WERI-Rb-1 (cell line): ENCODE measurements at regions not wholly inside any gene's neighbourhood (a gene's known extent, or its start where the extent isn't known, plus 50 kb on each side); places are given as distances from the start of the nearest gene placed in this dataset.

Source experiments
- DNase-seq: peaks from one replicate; pipeline ENCODE4 v3.0.0-alpha.2; 2020
- H3K27ac ChIP-seq: fragments of 250-450 bp; sonication (Bioruptor Pico); 2 replicates; pipeline ENCODE4 v1.5.1; 2020; ENCODE audit warnings: mild to moderate bottlenecking, moderate library complexity
- H3K27me3 ChIP-seq: fragments of 250-450 bp; sonication (Bioruptor Pico); 2 replicates; pipeline ENCODE4 v1.5.1; 2021; ENCODE audit warnings: mild to moderate bottlenecking, low read depth, moderate library complexity; ENCODE audit not compliant: insufficient read depth, severe bottlenecking
- H3K36me3 ChIP-seq: fragments of 250-450 bp; sonication (Bioruptor Pico); 2 replicates; pipeline ENCODE4 v1.5.1; 2020; ENCODE audit warnings: mild to moderate bottlenecking, moderate library complexity
- H3K4me3 ChIP-seq: 2 replicates; pipeline ENCODE4 v1.5.1; 2011; ENCODE audit warnings: low read depth, mild to moderate bottlenecking, control low read depth, low read length
- H3K9me3 ChIP-seq: fragments of 250-450 bp; sonication (Bioruptor Pico); 2 replicates; pipeline ENCODE4 v1.5.1; 2021; ENCODE audit warnings: mild to moderate bottlenecking, moderate library complexity; ENCODE audit not compliant: severe bottlenecking
- TF ChIP-seq, protein P1 (sequence below): IDR thresholded peaks from 2 replicates; pipeline ENCODE4 v1.5.1; 2011; ENCODE audit warnings: low read depth, mild to moderate bottlenecking, control low read depth, inconsistent platforms, low read length

DNA sequence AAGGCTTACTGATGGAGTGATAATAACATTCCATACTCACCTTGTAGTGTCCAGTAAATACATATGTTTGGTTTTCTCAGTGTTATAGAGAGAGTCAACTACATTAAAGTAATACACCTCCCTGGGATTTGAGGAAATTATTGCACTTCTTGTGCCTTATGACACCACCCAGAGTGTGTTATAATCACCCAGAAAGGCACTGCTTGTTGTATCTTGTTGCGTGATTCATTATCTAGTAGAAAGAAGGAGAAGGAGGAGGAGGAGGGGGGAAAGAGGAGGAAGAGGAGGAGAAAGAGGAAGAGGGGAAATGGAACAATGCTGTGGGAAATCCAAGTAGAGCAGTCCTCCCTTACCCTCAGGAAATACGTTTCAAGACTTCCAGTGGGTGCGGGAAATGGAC lies 661.8 kb upstream of the WWC1 start:
- Histone ChIP-seq H3K9me3 (no peaks in the 10 kb centered on the region), H3K4me3 (no peak overlapping the region), H3K27ac (no peak overlapping the region), H3K27me3 (no peaks in the 10 kb centered on the region), H3K36me3 (no peaks in the 10 kb centered on the region)
- TF ChIP-seq, protein P1, sequence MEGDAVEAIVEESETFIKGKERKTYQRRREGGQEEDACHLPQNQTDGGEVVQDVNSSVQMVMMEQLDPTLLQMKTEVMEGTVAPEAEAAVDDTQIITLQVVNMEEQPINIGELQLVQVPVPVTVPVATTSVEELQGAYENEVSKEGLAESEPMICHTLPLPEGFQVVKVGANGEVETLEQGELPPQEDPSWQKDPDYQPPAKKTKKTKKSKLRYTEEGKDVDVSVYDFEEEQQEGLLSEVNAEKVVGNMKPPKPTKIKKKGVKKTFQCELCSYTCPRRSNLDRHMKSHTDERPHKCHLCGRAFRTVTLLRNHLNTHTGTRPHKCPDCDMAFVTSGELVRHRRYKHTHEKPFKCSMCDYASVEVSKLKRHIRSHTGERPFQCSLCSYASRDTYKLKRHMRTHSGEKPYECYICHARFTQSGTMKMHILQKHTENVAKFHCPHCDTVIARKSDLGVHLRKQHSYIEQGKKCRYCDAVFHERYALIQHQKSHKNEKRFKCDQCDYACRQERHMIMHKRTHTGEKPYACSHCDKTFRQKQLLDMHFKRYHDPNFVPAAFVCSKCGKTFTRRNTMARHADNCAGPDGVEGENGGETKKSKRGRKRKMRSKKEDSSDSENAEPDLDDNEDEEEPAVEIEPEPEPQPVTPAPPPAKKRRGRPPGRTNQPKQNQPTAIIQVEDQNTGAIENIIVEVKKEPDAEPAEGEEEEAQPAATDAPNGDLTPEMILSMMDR = no peak
- no peak for DNase-seq

DNA sequence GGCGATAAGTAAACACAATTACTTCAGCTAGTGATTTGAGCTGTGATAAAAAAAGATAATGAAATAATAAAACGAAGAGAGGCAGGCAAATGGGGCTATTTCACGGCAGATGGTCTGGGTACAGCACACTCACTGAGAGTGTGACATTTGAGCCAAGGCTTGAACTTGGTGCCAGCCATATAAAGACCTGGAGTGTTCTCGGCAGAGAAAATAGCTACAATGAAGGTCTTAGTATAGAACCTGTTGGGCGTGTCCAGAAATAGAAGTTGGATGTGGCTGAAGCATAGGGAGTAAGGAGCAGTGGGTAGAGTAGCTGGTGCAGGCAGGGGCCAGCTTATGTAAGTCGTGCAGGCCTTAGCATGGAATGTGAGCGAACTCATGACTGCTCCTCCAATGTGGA lies 660.3 kb upstream of the WWC1 start:
- Histone ChIP-seq H3K27ac (no peak overlapping the region), H3K4me3 (no peak overlapping the region), H3K27me3 (no peaks in the 10 kb centered on the region), H3K36me3 (no peaks in the 10 kb centered on the region), H3K9me3 (no peaks in the 10 kb centered on the region)
- TF ChIP-seq, protein P1 = no peak
- DNase-seq = no peak

DNA sequence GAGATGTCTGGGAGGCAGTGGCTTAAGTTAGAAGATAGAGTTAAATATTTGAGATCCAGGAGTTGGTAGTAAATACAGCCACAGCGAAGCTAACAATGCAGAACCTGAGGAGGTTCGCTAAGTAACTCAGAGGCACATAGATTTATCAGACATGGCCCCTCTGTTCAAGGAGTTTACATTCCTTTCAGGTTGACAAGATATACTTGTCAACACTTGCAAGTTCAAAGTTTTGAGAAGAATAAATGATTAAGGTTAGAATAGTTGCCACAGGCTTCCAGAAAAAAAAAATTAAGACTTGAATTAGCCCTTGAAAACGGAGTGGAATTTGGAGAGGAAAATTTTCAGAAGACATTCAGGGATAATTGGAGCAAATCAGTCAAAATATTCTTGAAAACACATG lies 658.3 kb upstream of the WWC1 start:
- TF ChIP-seq, protein P1 = no peak
- Histone ChIP-seq H3K36me3 (no peaks in the 10 kb centered on the region), H3K27me3 (no peaks in the 10 kb centered on the region), H3K4me3 (no peak overlapping the region), H3K27ac (no peak overlapping the region), H3K9me3 (no peaks in the 10 kb centered on the region)
- no peak for DNase-seq

DNA sequence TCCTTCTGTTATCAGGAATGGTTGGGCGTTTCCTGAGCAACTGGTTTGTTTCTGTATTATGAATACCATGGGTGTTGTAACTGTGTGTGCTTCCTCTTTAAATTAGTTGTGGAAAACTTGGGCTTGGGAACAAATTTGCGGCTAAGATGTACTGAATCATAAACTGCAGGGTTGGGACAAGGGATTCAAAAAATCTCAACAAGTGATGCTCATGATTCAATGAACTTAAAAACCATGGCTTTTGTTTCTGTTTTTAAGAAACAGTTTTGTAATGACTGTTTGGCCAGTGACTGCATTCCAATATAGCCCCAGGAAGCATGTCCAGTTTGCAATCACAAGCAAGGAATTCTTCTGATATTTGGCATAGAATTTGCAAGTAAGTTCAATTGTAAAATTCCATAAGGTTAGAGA lies 657.5 kb upstream of the WWC1 start:
- no peaks in the 10 kb centered on the region for H3K27me3 ChIP-seq
- no peak overlapping the region for H3K4me3 ChIP-seq
- no peaks in the 10 kb centered on the region for H3K36me3 ChIP-seq
- no peaks in the 10 kb centered on the region for H3K9me3 ChIP-seq
- TF ChIP-seq, protein P1 = no peak
- H3K27ac ChIP-seq = no peak overlapping the region
- no peak for DNase-seq

DNA sequence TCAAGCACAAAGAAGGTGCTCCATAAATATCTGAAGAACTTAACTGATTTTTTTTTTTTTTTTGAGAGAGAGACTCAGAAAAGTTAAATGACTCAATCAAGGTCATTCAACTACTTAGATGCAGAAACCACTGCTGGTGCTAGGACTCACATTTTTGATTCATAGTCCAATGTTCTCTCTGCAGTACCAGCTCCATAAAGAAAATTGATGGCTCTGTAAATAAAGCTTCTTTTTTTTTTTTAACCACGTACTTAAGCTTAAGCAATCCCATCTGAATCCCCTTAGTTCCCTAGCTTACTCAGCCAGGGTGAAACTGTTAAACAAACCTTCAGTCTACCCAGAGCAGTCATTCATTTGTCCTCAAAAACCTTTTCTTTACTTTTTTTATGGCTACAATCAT lies 657.0 kb upstream of the WWC1 start:
- no peak overlapping the region for H3K27ac ChIP-seq
- no peak for DNase-seq
- no peaks in the 10 kb centered on the region for H3K36me3 ChIP-seq
- no peaks in the 10 kb centered on the region for H3K9me3 ChIP-seq
- H3K27me3 ChIP-seq = no peaks in the 10 kb centered on the region
- TF ChIP-seq, protein P1 = no peak
- no peak overlapping the region for H3K4me3 ChIP-seq

DNA sequence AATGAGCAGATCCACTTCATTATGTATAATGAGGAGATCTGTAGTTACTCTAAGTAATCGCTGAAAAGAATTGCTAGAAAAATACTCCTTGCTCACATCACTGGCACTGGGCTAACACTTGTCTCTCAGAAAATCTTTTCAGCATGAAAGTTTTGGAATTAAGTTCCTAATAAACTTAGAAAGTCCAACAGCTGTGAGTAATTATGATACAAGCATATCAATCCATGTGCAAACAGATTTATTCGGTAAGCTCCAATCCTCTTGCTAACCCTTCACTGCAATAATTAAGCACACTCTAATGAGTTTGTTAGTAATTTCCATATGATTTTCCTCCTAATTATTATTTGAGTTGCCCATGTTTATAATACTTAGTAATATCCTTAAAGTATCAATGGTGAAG lies 652.6 kb upstream of the WWC1 start:
- no peak overlapping the region for H3K27ac ChIP-seq
- TF ChIP-seq, protein P1 = no peak

More for the DNA sequence above, 652.6 kb upstream of the WWC1 start:
- Histone ChIP-seq H3K36me3 (no peaks in the 10 kb centered on the region), H3K27me3 (no peaks in the 10 kb centered on the region), H3K9me3 (no peaks in the 10 kb centered on the region), H3K4me3 (no peak overlapping the region)
- DNase-seq = no peak
